NCI-H1436 (cell line): ENCODE measurements at regions not wholly inside any gene's neighbourhood (a gene's known extent, or its start where the extent isn't known, plus 50 kb on each side); places are given as distances from the start of the nearest gene placed in this dataset.
"Not testable (repeated sequence)": the region's sequence is repeated elsewhere in the genome, so short reads cannot be mapped to it uniquely, and the experiment has no call there.

Experiments used
- DNase-seq: peaks from one replicate; lab custom pipeline; 2025; lab: John Stamatoyannopoulos, UW

DNA sequence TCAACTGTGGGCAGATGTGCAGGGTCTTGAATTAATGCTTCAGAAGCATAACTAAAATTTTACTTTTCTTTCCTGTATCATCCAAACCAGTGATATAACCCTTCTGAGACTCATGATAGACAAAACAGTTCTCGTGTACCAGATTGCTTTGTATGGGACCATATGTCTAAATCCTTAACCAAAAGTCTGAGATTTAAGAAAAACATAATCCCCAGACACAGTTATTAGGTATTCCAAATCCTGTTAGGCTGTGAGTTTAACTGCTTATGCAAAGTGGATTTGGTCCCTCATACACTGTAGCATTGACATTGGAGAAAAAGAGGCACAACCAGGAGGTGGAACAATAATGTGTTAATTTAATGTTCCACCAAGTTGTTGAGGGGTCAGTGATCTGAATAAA is 235.0 kb downstream of the PMAIP1 start:
- no peak for DNase-seq

DNA sequence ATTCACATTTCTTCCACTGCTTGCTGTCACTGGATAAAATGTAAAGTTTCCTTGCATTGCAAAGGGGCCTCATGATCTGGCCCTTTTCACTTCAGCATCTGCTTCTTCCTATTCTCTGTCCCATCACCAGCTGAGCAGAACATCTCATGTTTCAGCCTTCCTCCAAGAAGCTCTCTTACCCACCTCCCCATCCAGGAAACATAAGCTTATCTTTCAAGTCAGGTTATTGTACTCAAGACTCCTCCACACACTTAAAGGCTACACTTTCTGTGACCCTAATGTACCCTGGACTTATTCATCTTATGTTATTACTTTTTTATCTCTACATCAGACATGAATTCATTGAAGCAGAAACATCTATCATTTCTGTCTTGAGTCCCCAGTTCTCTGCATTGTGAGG is 230.5 kb downstream of the PMAIP1 start:
- no peak for DNase-seq

DNA sequence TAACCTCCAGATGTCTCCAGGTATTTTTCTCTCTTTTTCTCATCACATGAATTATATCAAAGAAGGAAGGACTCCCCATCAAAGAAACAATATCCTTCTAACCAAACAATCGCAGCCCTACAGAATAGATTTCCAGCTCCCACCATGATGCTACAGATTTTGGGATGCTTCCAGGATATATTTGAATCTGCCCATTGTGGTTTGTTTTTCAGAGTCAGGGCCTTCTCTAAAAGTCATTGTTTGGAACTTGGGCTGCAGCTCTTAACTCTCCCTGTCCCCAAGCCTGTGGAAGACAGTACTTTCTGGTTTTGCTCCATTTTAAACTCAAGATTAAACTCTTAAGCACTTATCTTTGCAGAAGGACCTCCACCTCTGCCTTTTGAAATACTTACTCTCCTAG is 223.2 kb downstream of the PMAIP1 start:
- DNase-seq = no peak

DNA sequence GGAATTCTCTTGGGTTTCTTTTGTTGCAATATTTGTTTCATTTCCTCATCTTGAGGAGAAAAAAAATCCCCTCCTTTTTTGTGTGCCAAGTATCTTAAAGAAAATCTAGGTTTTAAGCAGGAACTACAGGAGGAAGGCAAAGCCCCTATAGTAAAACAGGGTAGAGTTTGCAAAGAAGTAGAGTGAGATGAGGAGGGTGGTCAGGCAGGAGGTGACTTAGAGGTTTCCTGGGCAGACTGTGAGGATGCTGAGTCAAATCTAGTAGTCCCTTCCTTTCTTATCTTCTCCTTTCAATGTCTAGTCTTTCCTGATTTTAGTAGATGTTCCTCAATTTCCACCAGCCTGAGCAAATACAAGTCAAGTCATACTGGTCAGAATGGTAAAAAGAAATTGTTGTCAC is 222.5 kb downstream of the PMAIP1 start:
- DNase-seq = no peak

DNA sequence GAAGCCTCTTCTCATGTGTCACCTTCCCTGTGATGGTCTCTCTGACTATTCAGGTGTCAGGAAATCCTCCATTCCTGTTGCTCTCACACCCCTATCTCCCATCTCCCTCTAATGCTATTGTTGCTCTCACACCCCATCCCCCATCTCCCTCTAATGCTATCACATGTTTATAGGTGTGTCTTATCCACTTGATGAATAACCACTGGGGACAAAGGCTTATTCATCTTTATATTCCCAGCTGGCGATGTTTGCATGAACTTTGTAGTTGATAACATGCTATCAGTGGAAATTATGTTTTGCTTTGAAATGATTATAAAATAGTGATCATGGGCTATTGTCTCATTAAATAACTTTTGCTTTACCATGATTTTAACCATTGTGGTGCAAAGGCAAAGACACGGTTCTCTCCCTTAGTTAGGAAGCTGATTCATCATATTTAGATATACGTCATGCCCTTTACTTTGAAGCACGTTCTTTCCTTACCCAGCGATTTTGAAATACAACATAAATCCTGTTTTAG is 220.5 kb downstream of the PMAIP1 start:
- DNase-seq = no peak

DNA sequence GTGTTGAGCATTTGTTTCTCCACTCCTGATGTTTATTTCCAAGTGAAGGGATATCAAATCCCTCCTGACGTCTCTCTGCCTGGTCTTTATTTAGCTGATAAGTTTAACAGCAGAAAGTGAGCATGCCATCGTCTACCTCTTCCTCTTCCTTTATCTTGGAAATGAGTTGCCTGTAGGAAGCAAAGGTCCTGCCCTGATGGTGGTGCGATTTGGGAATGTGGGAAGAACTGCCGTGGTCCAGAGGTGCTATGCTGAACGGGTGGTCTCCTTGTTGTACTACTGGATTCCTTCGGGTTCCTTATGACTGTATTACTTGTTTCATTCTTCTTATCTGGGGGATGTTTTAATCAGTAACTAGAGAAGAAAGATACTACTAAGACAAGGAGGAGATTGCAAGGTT is 217.5 kb downstream of the PMAIP1 start:
- DNase-seq = no peak

DNA sequence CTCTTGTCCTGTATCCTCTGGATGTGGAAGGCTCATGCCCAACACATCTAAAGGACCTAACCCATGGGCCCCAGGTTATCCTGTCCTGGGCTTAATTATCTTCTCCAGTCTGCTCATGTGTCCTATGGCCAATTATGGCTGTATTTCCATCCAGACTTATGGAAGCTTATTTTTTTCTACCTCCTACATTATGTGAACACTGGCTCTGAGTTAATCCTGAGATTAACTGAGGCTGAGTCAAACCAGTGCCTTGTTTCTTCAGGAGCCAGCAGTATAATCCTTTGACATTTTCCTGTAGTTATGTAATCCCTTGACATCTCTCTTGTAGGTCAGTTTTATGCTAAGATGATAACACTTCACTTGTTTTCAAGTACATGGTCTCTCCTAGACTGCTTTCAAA is 213.6 kb downstream of the PMAIP1 start:
- DNase-seq = no peak

DNA sequence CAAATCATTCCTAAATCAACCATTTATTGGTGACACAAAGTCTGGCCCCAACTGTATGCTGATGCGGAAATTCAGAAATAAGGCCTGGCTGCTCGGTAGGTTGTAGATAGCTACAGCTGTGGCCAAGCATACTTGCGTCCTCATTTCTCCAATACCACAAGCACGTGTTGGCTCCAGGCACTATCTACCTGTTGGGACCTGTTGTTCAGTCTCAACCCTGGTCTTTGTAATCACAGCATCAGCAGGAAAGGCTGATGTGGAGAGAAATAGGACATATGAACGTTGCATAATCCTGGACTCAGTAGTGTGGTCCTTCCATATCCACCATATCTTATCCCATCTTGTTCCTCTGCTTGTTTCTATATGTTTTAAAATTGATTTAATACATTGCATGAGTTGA is 212.6 kb downstream of the PMAIP1 start:
- DNase-seq = no peak

DNA sequence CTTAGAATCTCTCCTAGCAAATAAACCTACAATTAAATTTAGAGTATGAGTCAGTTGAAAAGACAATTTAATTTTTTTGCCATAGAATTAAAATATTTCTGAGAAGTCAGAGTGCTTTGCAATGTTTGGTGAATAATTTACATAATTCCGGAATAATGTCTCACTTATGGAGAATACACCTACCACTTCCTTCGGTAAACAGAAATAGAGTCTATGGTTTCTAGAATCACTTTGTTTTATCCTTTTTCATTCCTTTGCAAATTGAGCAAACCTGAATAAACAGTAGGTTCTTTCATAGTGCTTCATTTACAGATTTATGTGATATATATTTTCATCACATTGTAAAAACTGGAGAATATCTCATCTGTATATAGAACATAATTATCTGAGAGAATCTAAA is 211.7 kb downstream of the PMAIP1 start:
- DNase-seq = no peak

DNA sequence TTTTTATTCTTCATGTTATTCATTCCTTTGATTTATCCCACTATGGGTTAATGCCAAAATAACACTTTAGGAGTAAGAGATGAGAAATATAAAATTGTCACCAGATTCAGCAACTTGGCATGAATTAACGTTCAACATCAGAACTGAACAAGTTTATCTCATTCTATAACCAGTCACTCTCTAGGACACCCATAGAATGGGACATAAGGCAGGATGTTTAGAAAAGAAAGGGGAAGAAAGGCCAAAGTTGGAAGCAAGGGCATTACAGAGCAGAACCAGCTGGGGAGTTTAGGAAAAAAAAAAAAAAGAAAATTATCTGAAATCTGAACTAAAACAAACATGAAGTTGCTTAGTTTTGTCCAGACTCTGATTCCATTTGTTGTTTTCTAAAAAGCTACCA is 211.0 kb downstream of the PMAIP1 start:
- DNase-seq = no peak

DNA sequence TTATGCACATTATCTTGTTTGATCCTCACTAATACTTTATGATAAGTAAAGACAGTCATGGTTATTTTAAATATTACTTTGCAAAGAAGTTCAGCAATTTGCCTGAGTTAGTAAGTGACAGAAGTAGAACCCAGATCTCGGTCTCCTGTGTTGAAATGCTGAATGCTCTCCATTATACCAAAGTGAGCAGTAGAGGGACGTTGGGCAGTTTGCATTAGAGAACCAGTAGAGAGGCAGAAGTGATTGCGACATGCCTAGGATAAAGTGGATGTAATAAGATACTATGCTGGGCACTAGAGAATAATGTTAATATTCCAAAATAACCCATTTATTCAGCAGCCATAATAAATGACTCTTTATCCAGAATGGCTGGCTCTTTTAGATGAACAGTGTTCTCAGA is 201.0 kb downstream of the PMAIP1 start:
- no peak for DNase-seq

DNA sequence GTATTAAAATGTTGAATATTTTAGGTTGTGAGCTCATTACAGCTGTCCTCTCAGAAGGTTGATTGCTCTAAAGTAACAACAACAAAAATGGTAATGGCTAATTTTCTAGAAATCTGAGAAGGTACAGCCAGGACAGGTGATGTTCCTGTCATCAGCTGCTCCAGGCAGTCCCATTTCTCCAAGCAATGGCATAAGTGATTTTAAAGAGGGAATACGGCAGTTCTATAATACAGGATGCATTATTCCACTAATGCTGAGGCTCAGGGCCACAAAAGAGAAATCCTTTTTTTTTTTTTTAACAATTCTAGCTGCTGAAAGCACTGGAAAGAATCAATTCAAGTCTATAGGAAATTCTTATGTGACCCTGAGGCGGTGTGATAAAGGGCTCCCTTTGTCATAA is 199.9 kb downstream of the PMAIP1 start:
- no peak for DNase-seq

DNA sequence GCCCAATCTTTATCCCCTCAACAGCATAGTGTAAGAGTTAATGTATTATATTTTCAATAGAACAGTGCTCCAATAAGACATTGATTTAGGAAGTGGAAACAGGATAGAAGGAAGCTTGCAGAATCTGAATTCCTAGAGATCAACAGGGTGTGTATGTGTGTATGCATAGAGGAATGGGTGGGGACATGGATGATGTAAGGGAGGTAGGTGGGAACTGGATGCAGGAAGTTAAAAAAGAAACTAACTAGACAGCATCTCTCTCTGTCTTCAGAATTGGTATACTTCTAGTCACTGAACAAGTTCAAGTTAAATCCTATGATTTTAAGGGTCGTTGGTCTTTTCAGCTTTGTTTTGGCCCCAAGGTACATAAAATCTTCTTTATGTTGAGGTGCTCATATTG is 196.6 kb downstream of the PMAIP1 start:
- no peak for DNase-seq

DNA sequence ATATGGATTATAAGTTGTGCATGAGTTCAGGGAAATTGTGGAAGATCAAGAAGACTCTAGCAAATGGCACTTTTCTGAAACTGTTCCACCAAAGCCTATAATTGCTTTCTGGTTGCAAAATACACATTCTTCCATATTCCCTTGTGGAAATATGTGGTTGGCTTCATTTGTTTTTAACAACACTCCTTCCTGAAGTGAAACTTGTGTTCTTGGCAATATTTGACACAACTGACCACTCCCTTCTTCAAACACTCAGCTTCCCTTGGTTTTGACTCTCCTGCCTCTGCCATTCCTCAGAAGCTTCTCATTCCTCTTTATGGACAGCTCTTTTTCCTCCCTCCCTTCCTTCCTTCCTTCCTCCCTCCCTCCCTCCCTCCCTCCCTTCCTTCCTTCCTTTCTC is 192.3 kb downstream of the PMAIP1 start:
- no peak for DNase-seq

DNA sequence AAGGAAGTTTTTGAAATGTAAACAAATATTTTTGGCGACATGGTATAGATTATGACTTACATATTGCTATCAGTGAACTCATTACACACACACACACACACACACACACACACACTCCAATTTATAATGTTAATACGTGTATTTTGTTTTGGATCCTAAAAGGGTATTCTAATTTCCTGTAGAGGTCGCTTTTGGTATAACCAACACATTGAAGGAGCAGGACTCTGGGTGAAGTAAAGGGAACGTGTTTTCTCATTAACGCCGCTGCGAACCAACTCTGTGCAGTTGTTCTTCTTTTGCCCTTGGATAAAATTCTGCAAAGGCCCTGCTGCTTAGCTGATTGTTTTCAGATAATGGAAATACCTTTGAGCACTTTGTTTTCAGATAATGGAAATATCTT is 190.4 kb downstream of the PMAIP1 start:
- no peak for DNase-seq

DNA sequence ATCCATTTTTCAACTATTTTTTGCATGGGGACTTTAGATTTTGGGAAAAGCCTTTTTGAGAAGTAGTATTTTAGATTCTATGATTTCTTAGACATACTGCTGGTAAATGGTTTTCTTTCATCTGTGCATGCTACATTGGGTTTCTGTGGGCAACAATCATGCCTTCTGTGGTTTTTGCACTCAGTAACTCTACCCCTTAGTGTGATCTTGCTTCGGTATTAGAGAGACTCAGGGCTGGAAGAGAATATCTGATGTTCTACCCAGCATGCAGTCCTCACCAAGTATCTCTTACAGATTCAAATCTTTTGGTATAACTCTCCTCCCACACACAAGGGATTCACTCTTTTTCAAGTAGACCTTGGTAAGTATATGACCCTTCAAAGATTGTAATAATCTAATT is 183.0 kb downstream of the PMAIP1 start:
- no peak for DNase-seq

DNA sequence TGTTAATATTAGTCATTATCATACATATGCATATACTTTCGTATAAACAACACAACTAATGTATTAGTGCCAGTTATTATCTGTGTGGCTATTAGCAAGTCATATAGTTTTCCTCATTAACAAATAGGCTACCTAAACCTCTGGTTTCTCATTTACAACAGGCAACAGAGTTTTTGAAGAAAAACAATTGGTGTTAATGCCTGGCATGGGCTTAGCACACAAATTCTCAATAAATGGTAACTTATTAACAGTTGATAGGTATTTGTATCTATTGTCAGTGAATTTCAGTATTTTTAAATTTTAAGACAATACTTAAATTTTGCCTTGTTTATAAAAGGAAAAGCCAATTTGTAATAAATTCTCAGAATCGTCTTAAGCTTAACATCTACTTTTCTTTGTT is 182.5 kb downstream of the PMAIP1 start:
- DNase-seq = no peak

DNA sequence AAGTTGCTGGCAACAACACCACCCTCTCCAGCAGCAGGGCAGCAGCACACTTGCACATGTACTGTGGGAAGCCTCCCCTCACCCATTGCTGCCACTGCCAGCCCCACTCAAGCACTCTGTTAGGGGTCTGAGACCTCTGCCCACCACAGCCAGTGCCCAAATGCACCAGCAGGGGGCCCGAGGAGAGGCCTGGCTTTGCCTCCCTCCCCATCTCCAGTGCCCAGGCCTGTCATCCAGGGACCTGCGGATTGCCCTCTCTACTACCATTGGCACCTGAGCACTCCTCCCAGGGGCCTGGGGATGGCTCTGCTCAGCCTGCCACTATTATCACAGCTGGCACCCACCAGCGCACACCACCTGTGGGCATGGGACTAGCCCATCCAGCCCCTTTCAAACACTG is 175.7 kb downstream of the PMAIP1 start:
- no peak for DNase-seq

DNA sequence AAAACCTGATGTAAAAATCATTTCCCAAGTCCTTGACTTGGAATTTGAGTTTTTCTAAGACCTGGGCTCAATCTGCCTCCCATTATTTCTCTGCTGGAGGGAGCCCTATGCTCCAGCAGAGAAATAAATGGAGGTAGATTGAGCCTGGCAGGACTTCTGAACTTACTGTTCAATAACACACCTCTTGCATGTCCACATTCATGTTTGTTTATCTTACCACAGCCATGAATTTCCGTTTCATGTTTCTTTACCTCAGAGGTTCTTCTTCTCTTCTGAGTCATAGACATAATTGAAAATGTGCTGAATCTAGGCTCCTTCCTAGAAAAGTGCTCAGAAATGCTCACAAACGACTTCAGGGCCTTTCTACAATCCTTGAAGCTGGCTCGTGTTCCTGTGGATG is 170.8 kb downstream of the PMAIP1 start:
- DNase-seq = no peak

DNA sequence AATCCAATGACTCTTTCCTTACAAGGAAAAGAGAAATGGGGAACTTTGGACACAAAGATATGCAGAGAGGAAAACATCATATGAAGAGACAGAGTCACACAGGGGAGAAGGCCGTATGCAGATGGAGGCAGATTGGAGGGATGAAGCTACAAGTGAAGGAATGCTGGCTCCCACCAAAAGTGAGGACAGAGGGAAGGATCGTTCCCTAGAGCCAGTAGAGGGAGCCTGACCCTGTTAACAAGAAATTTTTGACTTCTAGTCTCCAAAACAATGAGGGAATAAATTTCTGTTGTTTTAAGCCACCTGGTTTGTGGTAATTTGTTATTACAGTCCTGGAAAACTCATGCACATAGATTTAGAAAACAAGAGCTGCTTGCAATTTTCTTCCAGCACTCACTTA is 169.3 kb downstream of the PMAIP1 start:
- DNase-seq = no peak

DNA sequence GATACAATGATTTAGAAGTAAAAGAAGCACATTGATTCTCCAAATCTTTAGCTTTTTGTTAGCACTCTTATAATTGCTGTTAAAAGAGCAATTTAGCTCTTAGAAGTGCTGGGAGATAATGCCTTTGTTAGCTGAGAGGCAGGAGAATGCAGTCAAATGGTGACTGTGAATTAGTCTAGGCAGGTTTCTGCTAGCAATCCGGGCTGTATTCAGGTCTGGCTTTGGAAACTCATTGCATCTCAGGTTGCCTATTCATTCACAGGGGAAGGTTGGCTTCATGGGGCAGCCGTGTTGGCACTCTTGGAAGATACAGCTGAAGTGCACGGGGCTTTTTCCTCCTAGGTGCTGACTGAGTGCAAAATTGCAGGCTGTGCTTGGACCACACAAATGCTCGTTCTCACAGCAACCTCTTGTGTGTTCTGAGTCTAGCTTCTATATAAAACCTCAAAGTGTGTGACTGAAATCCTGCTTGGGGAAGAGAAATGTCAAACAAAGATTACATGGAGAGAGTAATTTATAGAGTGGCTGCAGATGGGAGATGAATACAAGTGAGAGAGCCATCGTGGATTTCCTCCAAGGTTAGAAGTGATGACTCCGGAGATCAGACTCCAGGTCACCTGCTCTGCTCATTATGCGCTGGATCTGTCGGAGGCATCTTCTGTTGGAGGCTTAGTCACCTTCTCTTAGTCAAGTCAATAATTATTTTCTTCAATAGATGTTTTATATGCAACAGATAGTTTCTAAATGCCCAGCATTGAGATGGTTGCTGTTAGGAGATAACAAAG is 167.8 kb downstream of the PMAIP1 start:
- DNase-seq = peak; percentile 62

DNA sequence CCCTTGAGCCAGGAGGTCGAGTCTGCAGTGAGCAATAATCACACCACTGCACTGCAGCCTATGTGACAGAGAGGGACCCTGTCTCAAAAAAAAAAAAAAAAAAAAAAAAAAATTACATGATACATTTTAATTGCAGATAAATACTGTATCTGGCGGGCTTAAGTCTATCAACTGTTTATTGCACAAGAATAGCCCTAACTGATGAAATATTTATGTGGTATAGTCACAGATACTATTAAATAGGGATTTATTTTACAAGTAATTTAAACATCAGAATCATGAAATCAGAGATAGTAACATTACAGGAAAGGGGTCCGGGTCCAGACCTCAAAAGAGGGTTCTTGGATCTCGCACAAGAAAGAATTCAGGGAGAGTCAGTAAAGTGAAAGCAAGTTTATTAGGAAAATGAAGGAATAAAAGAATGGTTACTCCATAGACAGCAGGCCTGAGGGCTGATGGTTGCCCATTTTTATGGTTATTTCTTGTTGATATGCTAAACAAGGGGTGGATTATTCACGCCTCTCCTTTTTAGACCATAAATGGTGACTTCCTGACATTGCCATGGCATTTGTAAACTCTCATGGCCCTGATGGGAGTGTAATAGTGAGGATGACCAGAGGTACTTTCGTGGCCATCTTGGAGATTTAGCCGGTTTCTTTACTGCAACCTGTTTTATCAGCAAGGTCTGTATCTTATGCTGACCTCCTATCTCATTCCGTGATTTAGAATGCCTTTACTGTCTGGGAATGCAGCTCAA is 166.6 kb downstream of the PMAIP1 start:
- no peak for DNase-seq

DNA sequence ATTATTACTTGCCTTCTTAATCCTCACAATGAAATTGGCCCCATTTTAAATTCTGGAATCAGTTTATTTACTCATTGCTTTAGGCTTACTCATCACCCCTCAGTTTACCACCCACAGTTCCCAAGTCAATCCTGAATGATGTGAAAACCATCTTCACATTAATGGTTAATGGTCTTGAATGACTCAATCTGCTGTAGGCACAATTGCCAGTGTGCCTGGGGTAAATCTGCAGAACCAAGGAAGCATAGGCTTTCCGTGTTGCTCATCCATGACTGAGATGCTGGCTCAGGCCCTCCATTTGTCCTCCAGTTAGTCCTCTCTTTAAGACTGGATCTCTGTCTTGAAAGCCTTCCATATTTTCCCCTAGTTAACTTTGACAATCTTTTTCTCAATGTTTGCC is 164.5 kb downstream of the PMAIP1 start:
- no peak for DNase-seq

DNA sequence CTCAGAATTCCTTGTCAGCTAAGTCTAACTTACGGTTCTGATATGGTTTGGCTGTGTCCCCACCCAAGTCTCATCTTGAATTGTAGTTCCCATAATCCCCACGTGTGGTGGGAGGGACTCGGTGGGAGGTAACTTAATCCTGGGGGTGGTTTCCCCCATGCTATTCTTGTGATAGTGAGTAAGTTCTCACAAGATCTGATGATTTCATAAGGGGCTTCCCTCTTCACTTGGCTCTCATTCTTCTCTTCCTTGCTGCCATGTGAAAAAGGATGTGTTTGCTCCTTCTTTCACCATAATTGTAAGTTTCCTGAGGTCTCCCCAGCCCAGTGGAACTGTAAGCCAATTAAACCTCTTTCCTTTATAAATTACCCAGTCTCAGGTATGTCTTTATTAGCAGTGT is 163.0 kb downstream of the PMAIP1 start:
- DNase-seq = not testable (repeated sequence)
